ENCODE measurements at regions not wholly inside any gene's neighbourhood (a gene's known extent, or its start where the extent isn't known, plus 50 kb on each side); places are given as distances from the start of the nearest gene placed in this dataset.

DNA sequence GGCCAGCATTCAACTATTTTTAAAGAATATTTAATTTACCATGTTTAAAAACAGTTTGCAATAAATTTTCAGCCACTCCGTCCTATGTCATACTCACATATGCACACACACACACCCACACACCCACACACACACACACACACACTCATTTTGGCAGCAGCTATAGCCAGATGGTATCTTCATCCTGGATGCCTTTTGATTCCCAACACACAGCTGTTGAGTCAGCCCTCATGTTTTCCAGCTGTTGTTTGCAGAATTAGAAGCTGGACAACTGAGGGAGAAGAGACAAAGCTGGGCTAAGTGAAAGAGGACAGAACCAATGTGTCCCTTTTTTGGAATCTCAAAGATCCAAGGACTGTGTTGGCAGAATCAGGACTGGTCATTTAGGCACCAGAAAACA lies 80.0 kb upstream of the EGLN3 start (continued):
- TF ChIP-seq NR2C1 (IDR thresholded peaks at IDR 0.05) (no peak), NR2C1 (tag; IDR thresholded peaks at IDR 0.05) (no peak), ZFP36 (IDR thresholded peaks at IDR 0.05; ENCODE audit: low read depth, low read length, partially characterized antibody) (no peak), ZNF263 (CRISPR knock-in tag; IDR thresholded peaks at IDR 0.05; ENCODE audit: borderline replicate concordance) (no peak), ILK (tag; IDR thresholded peaks at IDR 0.05; ENCODE audit: borderline replicate concordance, low read depth) (no peak), HEY1 (CRISPR knock-in tag; IDR thresholded peaks at IDR 0.05; ENCODE audit: borderline replicate concordance) (no peak), CREM (IDR thresholded peaks at IDR 0.05; ENCODE audit: low read depth) (no peak), MTA2 (IDR thresholded peaks at IDR 0.05; ENCODE audit: low read depth) (no peak), PRMT5 (CRISPR knock-in tag; IDR thresholded peaks at IDR 0.05) (no peak), KLF16 (IDR thresholded peaks at IDR 0.05) (no peak), CHD2 (IDR thresholded peaks at IDR 0.05; ENCODE audit: low read depth, low read length) (no peak), HNRNPUL1 (IDR thresholded peaks at IDR 0.05; ENCODE audit: low read length) (no peak), TAF9B (IDR thresholded peaks at IDR 0.05; ENCODE audit: partially characterized antibody) (peak; percentile 33), TCF7L2 (IDR thresholded peaks at IDR 0.05; ENCODE audit: low read depth, low read length) (no peak), NCOA4 (IDR thresholded peaks at IDR 0.05; ENCODE audit: partially characterized antibody) (no peak), HIVEP1 (CRISPR knock-in tag; IDR thresholded peaks at IDR 0.05) (no peak), ILF3 (IDR thresholded peaks at IDR 0.05; ENCODE audit: borderline replicate concordance) (no peak), KLF10 (CRISPR knock-in tag; IDR thresholded peaks at IDR 0.05) (no peak)
- TF ChIP-seq, protein P1, sequence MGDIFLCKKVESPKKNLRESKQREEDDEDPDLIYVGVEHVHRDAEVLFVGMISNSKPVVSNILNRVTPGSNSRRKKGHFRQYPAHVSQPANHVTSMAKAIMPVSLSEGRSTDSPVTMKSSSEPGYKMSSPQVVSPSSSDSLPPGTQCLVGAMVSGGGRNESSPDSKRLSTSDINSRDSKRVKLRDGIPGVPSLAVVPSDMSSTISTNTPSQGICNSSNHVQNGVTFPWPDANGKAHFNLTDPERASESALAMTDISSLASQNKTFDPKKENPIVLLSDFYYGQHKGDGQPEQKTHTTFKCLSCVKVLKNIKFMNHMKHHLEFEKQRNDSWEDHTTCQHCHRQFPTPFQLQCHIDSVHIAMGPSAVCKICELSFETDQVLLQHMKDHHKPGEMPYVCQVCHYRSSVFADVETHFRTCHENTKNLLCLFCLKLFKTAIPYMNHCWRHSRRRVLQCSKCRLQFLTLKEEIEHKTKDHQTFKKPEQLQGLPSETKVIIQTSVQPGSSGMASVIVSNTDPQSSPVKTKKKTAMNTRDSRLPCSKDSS (IDR thresholded peaks at IDR 0.05; ENCODE audit: low read depth, partially characterized antibody): no peak
- TF ChIP-seq, protein P2, sequence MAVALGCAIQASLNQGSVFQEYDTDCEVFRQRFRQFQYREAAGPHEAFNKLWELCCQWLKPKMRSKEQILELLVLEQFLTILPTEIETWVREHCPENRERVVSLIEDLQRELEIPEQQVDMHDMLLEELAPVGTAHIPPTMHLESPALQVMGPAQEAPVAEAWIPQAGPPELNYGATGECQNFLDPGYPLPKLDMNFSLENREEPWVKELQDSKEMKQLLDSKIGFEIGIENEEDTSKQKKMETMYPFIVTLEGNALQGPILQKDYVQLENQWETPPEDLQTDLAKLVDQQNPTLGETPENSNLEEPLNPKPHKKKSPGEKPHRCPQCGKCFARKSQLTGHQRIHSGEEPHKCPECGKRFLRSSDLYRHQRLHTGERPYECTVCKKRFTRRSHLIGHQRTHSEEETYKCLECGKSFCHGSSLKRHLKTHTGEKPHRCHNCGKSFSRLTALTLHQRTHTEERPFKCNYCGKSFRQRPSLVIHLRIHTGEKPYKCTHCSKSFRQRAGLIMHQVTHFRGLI (CRISPR knock-in tag; IDR thresholded peaks at IDR 0.05): no peak
- TF ChIP-seq, protein P3, sequence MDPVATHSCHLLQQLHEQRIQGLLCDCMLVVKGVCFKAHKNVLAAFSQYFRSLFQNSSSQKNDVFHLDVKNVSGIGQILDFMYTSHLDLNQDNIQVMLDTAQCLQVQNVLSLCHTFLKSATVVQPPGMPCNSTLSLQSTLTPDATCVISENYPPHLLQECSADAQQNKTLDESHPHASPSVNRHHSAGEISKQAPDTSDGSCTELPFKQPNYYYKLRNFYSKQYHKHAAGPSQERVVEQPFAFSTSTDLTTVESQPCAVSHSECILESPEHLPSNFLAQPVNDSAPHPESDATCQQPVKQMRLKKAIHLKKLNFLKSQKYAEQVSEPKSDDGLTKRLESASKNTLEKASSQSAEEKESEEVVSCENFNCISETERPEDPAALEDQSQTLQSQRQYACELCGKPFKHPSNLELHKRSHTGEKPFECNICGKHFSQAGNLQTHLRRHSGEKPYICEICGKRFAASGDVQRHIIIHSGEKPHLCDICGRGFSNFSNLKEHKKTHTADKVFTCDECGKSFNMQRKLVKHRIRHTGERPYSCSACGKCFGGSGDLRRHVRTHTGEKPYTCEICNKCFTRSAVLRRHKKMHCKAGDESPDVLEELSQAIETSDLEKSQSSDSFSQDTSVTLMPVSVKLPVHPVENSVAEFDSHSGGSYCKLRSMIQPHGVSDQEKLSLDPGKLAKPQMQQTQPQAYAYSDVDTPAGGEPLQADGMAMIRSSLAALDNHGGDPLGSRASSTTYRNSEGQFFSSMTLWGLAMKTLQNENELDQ (CRISPR knock-in tag; IDR thresholded peaks at IDR 0.05; ENCODE audit: borderline replicate concordance): no peak
- TF ChIP-seq, protein P4, sequence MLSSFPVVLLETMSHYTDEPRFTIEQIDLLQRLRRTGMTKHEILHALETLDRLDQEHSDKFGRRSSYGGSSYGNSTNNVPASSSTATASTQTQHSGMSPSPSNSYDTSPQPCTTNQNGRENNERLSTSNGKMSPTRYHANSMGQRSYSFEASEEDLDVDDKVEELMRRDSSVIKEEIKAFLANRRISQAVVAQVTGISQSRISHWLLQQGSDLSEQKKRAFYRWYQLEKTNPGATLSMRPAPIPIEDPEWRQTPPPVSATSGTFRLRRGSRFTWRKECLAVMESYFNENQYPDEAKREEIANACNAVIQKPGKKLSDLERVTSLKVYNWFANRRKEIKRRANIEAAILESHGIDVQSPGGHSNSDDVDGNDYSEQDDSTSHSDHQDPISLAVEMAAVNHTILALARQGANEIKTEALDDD (IDR thresholded peaks at IDR 0.05): peak; percentile 18; the same call in 1 of the 2 replicates
- TF ChIP-seq, protein P5, sequence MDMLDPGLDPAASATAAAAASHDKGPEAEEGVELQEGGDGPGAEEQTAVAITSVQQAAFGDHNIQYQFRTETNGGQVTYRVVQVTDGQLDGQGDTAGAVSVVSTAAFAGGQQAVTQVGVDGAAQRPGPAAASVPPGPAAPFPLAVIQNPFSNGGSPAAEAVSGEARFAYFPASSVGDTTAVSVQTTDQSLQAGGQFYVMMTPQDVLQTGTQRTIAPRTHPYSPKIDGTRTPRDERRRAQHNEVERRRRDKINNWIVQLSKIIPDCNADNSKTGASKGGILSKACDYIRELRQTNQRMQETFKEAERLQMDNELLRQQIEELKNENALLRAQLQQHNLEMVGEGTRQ (CRISPR knock-in tag; IDR thresholded peaks at IDR 0.05): no peak

All from K562 (cell line).